Stomach smooth muscle (tissue), 2 donors: ENCODE measurements at regions not wholly inside any gene's neighbourhood (a gene's known extent, or its start where the extent isn't known, plus 50 kb on each side); places are given as distances from the start of the nearest gene placed in this dataset.

Experiments used
- H3K27ac ChIP-seq: one replicate; pipeline ENCODE4 v1.7.0; 2013; ENCODE audit warnings: mild to moderate bottlenecking, low read length, inconsistent platforms
- H3K27me3 ChIP-seq, 2 donors: one replicate each; pipeline ENCODE4 v1.7.0; 2013; ENCODE audit warnings: low read length in 2 of 2; ENCODE audit not compliant: insufficient read depth in 2 of 2, control insufficient read depth in 1 of 2
- H3K36me3 ChIP-seq, 2 donors: one replicate each; pipeline ENCODE4 v1.7.0; 2013; ENCODE audit warnings: low read length in 2 of 2; ENCODE audit not compliant: control insufficient read depth in 2 of 2, insufficient read depth in 2 of 2
- H3K4me1 ChIP-seq: one replicate; pipeline ENCODE4 v1.7.0; 2013; ENCODE audit warnings: low read length; ENCODE audit not compliant: control insufficient read depth, insufficient read depth
- H3K4me3 ChIP-seq, 2 donors: one replicate each; pipeline ENCODE4 v1.7.0; 2013; ENCODE audit warnings: low read length in 2 of 2
- H3K9ac ChIP-seq, 2 donors: one replicate each; pipeline ENCODE4 v1.7.0; 2013; ENCODE audit warnings: low read length in 2 of 2, mild to moderate bottlenecking in 1 of 2
- H3K9me3 ChIP-seq, 2 donors: one replicate each; pipeline ENCODE4 v1.7.0; 2013; ENCODE audit warnings: low read length in 2 of 2; ENCODE audit not compliant: control insufficient read depth in 2 of 2
- donor health status: healthy.
- donor health status: Pancreatic carcinoma.

- Histone ChIP-seq H3K9me3 (no peaks in the 10 kb centered on the region), H3K27ac (no peak overlapping the region), H3K4me3 (no peak overlapping the region), H3K4me1 (peaks cover 13% of the 10 kb centered on the region), H3K36me3 (no peaks in the 10 kb centered on the region), H3K9ac (no peak overlapping the region), H3K27me3 (no peaks in the 10 kb centered on the region)
Observed at GRCh38 chr10:78286186-78286585, 252.5 kb downstream of the RPS24 start.

- Histone ChIP-seq H3K27me3 (no peaks in the 10 kb centered on the region), H3K9me3 (no peaks in the 10 kb centered on the region), H3K4me1 (peaks cover 11% of the 10 kb centered on the region), H3K36me3 (no peaks in the 10 kb centered on the region), H3K9ac (no peak overlapping the region), H3K4me3 (no peak overlapping the region), H3K27ac (no peak overlapping the region)
Observed at GRCh38 chr10:78286668-78287067, 253.0 kb downstream of the RPS24 start.

GRCh38 chr10:78287618-78288017 lies 254.0 kb downstream of the RPS24 start:
- Histone ChIP-seq H3K9me3 (no peaks in the 10 kb centered on the region), H3K4me3 (no peak overlapping the region), H3K36me3 (no peaks in the 10 kb centered on the region), H3K27me3 (no peaks in the 10 kb centered on the region), H3K9ac (no peak overlapping the region), H3K4me1 (peaks cover 9% of the 10 kb centered on the region), H3K27ac (no peak overlapping the region)

GRCh38 chr10:78288663-78289062 lies 255.0 kb downstream of the RPS24 start:
- Histone ChIP-seq H3K27me3 (no peaks in the 10 kb centered on the region), H3K9ac (no peak overlapping the region), H3K27ac (no peak overlapping the region), H3K4me1 (peaks cover 15% of the 10 kb centered on the region), H3K9me3 (no peaks in the 10 kb centered on the region), H3K36me3 (no peaks in the 10 kb centered on the region), H3K4me3 (no peak overlapping the region)

- no peaks in the 10 kb centered on the region for H3K36me3 ChIP-seq
- no peak overlapping the region for H3K9ac ChIP-seq
- H3K27me3 ChIP-seq, result no peaks in the 10 kb centered on the region
- peaks cover 29% of the 10 kb centered on the region for H3K4me1 ChIP-seq
- H3K9me3 ChIP-seq, result no peaks in the 10 kb centered on the region
- H3K27ac ChIP-seq, result no peak overlapping the region
- H3K4me3 ChIP-seq, result no peak overlapping the region
Observed at GRCh38 chr10:78290131-78290750, 256.6 kb downstream of the RPS24 start.

GRCh38 chr10:78291722-78292121 lies 258.1 kb downstream of the RPS24 start:
- Histone ChIP-seq H3K4me3 (no peak overlapping the region), H3K9me3 (no peaks in the 10 kb centered on the region), H3K36me3 (no peaks in the 10 kb centered on the region), H3K4me1 (peaks cover 29% of the 10 kb centered on the region), H3K27me3 (no peaks in the 10 kb centered on the region), H3K9ac (no peak overlapping the region), H3K27ac (no peak overlapping the region)

- Histone ChIP-seq H3K4me3 (no peak overlapping the region), H3K27ac (no peak overlapping the region), H3K9me3 (no peaks in the 10 kb centered on the region), H3K27me3 (no peaks in the 10 kb centered on the region), H3K9ac (no peak overlapping the region), H3K36me3 (no peaks in the 10 kb centered on the region), H3K4me1 (peaks cover 28% of the 10 kb centered on the region)
Observed at GRCh38 chr10:78292250-78292981, 258.8 kb downstream of the RPS24 start.

GRCh38 chr10:78292982-78293865 lies 259.6 kb downstream of the RPS24 start:
- H3K36me3 ChIP-seq, result no peaks in the 10 kb centered on the region

GRCh38 chr10:78295242-78295641 lies 261.6 kb downstream of the RPS24 start:
- Histone ChIP-seq H3K9ac (peak overlapping the region in 1 of 2 donors; percentile 21), H3K27ac (peak overlapping the region; percentile 58), H3K4me1 (peaks cover 44% of the 10 kb centered on the region), H3K27me3 (no peaks in the 10 kb centered on the region), H3K9me3 (no peaks in the 10 kb centered on the region), H3K4me3 (no peak overlapping the region), H3K36me3 (no peaks in the 10 kb centered on the region)

More at GRCh38 chr10:78292982-78293865, 259.6 kb downstream of the RPS24 start:
- H3K9ac ChIP-seq, result no peak overlapping the region
- H3K27ac ChIP-seq, result no peak overlapping the region
- H3K27me3 ChIP-seq, result no peaks in the 10 kb centered on the region
- H3K4me1 ChIP-seq, result peaks cover 30% of the 10 kb centered on the region
- no peaks in the 10 kb centered on the region for H3K9me3 ChIP-seq
- no peak overlapping the region for H3K4me3 ChIP-seq

- no peaks in the 10 kb centered on the region for H3K27me3 ChIP-seq
- H3K9me3 ChIP-seq, result no peaks in the 10 kb centered on the region
- no peak overlapping the region for H3K4me3 ChIP-seq
- H3K36me3 ChIP-seq, result no peaks in the 10 kb centered on the region
- H3K4me1 ChIP-seq, result peaks cover 46% of the 10 kb centered on the region
- H3K27ac ChIP-seq, result no peak overlapping the region
- H3K9ac ChIP-seq, result no peak overlapping the region
Observed at GRCh38 chr10:78296785-78297184, 263.1 kb downstream of the RPS24 start.
